HPDE6-E6E7 (cell line): ENCODE measurements at regions not wholly inside any gene's neighbourhood (a gene's known extent, or its start where the extent isn't known, plus 50 kb on each side); places are given as distances from the start of the nearest gene placed in this dataset.
"Not testable (repeated sequence)": the region's sequence is repeated elsewhere in the genome, so short reads cannot be mapped to it uniquely, and the experiment has no call there.

Source experiments
- DNase-seq: peaks from one replicate; pipeline ENCODE4 v3.0.0; 2011; ENCODE audit warnings: missing footprints; ENCODE audit errors: extremely low spot score

DNA sequence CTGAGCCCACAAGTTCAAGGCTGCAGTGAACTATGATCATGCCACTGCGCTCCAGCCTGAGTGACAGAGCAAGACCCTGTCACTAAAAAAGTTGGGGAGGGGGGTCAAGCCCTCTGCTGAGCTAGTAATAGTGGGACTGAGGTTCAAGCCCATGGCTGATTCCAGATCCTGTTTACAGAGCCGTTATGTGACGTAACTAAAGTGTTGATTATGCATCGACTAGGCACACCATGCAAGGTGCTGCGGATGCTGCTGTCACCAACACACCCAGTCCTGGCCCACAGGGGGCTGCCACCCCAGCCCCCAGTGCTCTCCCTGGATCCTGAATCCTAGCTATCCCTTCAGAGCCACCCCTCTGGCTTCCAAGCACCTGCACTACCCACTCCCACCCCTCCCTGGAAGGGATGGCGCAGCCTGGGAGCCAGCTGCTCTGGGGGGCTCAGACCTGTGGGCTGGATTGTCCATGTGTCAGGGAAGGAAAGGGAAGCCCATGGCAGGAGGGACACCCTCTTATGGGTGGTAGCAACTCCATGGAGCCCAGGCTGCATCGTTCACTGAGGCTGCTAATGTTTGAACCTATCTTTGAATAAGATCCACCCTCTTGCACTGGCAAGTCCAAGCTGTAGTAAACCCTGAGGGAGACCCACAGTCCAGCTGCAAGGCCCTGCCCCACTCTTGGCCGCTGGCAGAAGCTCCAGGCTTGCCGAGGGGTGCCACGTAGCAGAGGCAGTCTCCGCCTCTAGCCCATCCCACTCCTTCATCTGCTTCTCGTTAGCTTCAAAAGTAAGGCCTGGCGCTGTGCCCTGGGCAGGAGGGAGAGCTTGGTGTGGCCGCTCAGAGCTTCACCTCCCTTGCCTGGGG, 95.0 kb downstream of the SNX5 start:
- peak; percentile 65 for DNase-seq

DNA sequence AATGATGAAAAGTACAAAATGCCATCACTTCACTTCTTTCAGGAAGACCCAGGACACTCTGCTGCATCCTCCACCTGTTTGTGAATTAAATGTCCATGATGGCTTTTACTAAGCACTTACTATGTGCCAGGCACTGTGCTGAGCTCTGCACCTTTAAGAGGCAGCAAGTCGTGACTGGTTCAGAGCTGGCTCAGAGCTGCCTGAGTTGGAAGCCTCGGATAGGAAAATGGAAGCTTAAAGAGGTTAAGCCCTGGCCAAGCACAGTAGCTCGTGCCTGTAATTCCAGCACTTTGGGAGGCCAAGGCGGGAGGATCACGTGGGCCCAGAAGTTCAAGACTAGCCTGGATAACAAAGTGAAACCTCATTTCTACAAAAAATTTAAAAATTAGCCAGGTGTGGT, 95.6 kb downstream of the SNX5 start:
- DNase-seq, result no peak

DNA sequence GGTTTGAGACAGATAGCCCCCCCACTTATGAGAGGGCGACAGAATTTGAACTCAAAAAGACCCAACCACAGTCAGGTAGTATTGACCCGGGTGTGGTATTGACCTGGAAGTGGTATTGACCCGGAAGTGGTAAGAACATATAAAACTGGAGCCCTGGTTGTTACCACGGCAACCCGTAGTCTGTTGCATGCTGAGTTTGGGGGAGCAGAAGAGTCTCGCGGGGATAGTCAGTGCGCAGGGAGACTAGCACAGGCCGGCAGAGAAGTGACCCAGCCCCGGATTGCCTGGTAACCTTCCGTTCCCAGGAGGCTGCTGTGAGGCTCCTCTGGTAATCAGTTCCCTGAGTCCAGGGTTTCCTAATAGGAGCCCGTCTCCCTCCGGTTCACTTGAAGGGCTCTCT, 96.2 kb downstream of the SNX5 start:
- DNase-seq, result no peak

DNA sequence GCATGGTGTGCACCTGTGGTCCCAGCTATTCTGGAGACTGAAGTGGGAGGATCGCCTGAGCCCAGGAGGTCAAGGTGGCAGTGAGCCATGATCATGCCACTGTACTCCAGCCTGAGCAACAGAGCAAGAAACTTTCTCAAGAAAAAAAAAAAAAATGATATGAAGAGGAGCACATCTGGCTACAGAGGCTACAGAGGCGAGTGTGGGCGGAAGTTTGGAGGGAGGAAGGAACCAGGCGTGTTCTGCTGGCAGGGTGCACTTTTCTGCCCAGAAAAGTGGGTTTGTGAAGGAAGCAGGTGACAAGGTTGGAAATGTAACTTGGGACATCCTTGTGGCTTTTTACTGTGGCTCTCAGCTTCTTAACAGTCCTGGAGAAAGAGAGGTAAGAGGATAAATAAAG, 96.7 kb downstream of the SNX5 start:
- DNase-seq, result no peak

DNA sequence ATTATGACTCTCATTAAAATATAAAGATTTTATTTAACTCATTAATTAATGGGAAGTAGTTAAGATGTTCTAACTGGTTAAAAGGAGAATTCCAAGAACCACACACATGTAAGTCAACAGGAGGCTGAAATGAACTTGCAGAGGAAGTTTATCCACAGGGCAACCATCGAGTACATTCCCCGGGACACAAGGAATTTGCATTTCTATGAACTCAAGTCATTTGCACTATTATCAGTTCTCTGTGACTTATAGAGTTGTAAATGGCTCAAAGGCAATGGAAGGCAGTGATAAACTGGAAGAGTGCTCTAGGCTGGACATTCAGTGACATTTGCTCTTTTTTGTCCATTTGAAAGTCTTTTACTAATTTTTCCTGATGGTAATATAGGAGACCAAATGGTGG, 97.4 kb downstream of the SNX5 start:
- no peak for DNase-seq

DNA sequence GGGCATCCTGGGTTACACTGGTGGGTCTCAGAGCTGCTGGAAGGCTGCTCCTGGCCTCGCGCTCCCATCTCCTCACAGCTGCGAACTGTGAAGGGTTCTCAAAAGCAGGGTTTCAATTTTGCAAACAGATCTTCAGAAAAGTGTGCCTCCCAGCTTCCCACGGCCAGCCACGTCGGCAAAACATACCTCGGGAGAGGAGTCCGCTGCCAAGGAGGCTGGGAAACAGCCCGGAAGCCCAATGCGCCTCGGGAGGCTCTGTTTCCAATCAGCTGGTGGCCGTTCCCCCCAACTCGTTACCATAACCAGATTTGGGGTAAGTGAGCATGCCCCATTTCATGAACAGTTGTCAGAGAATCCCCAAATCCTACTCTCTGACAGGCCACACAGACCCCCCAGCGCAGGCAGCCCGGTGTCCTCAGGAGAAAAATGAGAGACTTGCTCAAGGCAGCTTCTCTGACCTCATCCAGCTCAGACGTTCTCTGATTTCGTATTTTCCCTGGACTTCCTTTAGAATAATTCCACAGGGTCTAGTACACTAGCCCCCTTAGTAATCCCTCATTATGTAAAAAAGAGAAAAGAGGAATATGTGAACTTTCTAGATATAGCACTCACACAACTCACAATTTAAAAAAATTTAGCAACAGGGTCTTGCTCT, 98.4 kb downstream of the SNX5 start:
- DNase-seq, result no peak

DNA sequence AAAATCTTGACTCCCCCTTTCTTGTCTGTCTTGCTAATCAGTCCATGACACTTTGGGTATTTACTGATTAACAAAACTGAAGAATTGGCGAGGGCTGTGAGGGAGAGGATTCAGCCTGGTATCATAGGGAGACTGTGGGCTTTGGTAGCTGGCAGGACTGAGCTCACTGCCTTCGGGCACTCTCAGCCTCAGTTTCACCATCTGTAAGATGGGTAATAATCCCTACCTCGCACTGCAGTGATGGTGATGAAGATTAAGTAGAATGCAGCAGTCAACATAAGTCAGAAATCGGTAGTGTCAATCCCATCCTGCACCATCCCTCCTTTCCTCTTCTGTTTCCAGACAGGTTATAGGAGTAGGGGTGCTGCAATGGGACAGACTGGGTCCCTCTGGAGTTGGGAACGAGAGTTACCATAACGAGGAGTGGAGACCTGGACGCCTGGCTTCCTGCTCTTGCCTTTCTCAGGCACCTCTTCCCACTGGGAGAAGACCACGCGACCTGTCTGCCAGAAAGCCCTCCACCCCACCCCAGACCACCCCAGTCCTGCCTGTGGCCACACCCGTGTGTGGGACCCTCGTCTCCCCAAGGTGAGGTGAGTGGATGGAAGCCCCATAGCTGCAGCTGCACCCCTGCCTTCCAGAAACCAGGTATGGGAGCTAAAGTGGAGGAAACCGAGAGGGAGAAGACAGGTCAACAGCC, 99.1 kb downstream of the SNX5 start:
- no peak for DNase-seq

DNA sequence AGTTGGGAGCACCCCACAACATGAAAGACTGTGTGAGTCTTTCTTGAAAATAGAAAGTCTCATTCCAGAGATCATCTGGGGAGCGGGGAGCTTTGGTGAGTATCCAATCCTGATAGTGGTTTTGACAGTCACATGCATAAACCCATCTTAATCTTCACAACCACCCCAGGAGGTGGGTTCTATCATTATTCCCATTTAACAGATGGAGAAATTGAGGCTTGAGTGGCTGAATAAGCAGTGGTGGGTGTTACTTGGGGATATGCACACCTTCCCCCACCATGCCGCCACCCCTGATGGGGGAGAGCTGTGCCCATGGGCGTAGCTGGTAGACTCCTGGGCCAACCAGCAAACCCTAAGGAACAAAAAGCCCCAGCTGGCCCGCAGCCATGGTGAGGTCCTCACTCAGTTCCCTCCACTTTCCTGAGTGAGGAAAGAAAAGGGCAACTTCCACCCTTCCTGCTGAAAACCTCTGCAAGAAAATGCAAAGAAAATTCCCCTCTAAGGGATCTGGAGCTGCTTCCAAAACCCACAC, 99.8 kb downstream of the SNX5 start:
- DNase-seq, result no peak

DNA sequence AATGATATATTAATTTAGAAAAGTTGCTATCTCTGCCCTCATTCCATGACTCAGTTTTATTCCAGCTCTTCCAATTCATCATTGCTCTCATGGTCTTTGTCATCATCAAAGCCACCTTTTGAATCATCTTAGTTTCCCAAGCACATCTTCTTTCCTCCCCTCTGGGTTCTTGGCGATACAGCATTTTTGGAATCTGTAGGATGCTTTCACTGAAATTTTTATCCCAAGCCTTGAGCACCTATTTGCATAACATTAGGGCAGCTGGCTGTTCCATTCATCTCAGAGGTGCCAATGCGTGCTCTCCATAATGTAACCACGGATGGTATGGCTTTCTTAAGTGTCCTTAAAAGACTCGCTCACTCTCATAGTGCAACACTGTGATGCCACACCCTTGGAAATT, 100.4 kb downstream of the SNX5 start:
- no peak for DNase-seq

DNA sequence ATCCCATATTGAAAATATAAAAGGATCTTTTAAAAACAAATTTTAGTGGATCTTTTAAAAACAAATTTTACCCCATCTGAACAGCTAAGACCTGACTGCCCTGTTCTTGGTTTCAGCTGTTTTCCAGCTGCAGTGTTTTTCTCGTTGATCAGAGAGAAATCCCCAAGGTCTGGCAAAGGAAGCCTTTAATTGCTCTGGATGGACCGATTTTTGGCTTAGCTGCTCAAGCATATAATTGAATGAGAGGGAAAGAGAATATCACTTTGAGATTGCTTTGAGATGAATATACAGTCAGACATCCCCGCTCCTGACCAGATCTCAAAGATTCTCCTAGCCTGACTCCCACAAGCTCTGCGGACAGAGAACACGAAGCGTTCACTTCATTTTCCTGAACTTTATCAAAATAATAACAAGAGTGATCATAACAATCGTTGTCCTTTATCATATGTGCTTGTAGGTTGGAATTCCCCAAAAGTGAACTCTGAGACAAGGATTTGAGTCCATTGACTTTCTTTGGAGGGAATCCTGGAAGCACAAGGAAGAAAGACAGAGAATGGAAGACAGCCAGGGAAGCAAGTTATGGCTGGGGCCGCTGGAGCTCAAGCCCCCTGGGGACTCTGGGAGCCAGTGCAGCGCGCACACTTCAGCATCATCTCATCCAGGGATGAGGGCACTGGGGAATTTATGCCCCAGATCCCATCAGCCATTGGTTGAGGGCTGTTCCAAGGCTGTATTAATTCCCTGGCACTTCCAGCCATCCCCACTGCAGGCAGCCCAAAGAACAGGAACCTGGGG, 101.3 kb downstream of the SNX5 start:
- no peak for DNase-seq

DNA sequence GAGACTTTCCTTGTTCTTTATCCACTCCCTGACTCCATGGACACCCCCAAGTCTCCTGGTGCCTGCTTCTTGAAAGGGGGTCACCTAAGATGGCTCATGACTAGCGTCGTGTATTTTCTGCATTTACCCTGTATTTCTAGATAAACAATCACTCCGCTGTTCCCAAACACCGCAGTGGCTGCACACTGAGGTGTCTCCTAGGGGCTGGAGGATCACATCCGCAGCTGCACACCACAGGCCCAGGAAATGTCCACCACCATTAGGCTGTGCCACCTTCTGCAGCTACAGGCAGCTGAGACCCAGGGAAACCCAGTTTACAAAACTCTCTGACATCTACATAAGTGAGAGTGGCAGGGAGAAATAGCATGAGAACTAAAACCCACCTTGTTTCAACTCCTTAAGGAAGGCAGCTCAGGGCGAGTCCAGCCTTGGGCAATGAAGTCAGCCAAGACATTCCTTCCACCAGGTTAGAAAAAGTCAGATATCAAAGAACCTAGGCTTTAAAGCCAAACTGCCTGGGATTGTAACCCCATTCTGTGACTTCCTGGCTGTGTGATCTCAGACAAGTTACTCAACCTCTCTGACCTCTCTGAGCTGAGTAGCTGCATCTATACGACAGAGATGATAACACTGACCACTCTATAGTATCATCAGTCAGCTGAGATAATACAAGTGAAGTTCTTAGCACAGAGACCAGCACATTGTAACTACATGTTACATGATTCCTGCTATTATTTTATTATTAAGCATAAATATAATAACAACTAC, 102.2 kb downstream of the SNX5 start:
- no peak for DNase-seq

DNA sequence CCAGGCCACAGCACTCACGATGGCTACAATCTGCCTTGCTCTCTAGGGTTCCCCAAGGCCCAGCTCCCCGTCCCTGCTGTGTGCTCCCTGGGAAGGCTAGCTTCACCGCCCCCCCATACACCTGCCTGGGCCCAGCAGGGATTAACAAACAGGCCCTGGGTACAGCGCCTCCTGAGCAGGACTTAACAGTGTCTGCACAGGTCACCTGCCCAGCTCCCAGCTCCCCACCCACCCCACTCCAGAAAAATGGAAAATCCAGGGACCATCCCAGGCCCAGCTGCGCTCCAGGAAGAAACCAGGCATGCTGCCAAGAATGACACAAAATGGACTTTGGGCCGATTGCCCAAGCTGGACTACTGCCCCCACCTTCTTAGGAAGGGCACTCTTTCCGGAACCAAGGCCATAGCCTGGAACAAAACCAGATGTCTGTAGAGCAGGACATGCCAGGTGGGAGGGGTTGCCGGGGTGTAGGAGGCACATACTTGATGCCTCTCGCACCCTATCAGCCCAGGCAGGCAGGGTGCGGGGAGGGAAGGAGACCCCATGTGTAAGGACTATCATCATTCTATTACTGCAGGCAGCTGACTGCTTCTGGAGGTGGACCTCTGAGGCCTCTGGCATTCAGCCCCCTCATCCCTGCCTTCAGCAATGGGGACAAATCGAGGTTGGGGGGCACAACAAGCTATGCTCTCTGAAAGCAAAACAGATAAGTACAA, 104.9 kb downstream of the SNX5 start:
- no peak for DNase-seq

DNA sequence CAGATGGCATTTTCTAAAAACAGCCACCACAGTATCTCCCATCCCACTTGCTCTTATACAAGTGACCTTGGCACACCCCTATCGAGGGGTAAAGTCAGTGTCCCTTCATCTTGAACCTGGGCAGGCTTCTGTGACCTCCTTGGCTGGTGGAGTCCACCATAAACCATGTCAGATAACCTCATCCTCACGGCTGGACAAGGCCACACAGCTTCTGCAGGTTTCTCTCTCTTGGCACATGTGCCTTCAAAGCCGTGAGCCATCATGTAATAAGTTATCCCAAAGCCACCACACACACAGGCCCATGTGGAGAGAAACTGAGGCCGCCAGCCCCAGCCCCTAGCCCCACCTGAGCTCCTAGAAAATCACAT, 105.4 kb downstream of the SNX5 start:
- no peak for DNase-seq

DNA sequence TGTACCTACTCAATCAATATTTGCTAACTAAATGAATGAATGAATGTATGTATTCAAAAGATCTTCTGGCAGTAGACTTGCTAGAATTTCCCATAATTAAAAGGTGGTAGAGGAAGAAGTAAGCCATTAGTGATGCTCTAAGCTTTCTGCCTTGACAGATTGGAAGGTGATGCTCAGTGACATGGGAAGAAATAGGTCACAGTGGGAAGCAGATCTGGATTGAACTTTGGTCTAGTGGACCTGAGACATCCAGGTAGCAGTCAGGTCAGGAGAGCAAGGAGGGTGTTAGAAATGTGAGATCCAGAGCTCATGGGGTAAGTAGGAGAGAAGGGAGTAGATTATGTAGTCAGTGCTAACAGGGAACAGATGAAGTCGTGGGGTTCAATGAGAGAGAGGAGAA, 106.4 kb downstream of the SNX5 start:
- no peak for DNase-seq

DNA sequence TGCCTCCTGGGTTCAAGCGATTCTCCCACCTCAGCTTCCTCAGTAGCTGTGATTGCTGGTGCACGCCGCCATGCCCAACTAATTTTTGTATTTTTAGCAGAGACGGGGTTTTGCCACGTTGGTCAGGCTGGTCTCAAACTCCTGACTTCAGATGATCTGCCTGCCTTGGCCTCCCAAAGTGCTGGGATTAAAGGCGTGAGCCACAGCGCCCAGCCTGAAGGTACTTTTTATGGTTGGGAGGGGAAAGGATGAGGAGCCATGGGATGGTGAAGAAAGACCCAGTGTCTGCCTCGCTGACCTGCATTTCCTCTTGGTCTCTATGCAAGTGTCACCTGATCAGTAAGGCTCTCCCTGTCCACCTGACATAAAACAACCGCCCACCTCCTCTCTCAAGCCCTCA, 107.0 kb downstream of the SNX5 start:
- DNase-seq, result not testable (repeated sequence)

DNA sequence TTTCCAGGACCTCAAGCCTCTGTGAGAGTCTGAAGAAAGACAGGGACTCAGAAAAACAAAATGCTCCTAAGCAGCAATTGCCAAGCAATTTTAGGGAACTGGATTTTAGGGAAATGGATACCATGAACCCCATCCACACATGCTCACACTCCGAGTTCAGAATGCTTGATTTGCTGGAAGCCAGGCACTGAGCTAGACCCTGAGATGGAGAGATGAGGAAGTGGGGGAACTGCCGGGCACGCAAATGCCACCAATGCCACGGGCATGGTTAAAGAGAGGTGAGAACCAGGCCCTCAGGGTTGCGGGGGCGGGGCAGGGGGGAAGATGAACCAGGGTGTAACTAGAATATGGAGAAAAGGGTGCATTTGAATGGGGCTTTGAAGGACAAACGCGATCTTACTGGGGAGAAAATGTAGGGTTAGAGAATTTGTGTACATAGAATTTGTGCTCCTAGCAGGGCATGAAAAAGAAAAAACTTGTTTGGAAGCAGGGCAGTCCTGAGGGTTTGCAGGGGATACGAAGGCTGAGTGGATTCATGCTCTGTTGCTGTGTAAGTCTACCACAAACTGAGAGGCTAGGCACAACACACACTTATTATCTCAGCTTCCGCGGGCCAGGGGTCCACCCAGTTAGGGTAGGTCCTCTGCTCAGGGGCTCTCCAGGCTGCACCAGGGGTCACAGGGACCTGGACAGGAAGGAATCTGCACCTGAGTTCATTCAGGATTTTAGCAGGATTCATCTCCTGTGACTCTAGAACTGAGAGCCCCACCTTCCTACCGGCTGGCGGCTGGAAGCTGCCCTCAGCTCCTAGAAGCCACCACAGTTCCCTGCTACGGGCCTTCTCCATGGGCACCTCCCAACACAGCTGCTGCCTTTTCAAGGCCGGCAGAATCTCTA, 108.0 kb downstream of the SNX5 start:
- no peak for DNase-seq

DNA sequence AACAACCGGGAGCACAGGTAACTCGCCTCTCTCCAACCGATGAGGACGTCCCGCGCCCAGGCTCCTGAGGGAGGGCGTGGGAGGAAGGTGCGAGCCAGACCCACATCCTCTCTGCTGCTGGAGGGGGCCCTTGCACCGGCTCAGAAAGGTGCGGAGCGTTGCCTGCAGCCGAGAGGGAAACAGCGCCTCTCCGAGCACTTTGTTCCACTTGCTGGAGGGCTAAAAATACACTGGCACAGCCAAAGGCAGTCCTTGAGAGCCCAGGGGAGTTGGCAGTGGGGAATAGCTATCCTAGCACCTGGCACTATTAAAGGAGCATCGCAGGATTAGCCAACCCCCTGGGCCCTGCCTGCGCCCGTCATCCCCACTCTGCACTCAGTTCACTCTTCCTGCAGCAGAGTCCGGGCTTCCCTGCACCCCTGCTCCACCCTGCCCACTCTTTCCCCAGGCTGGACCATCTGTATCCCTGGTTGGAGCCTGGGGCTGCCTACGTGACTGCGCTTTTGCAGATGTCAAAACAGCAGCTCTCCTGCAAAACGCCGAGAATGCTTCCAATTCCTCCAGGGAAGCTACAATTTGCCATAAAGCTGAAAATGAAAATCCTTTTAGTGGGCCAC, 108.9 kb downstream of the SNX5 start:
- DNase-seq, result no peak

DNA sequence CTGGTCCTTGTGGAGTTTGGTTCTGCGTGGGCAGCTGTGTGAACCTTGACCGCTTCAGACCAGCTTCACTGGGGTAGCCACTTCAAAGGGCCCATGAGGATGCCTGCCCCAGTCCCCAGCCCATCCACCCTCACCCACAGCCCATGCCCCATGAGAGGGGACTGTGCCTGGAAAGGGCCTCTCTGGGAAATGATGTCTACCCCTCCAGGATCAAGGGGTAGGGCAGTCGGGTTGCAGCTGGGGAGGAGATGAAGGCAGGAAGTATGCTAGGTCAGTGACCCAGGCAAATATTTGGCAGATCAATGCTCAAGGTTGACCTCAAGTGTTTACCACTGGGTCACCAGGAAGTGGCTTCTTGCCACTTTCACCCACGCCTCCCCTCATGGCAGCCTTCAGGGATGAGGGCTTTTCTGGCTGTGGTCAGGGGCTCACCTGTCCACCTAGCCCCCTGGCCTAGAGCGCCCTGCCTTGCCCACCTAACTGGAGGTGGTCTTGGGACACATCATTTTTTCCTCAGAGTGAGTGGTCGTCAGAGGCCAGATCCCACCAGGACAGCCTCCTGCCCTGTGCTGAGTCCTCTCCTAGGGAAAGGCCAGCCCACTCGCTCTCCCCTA, 109.5 kb downstream of the SNX5 start:
- no peak for DNase-seq
